SK-N-SH treated with all-trans-retinoic acid at 6 μM for 48 hours (cell line): ENCODE measurements at regions not wholly inside any gene's neighbourhood (a gene's known extent, or its start where the extent isn't known, plus 50 kb on each side); places are given as distances from the start of the nearest gene placed in this dataset.

Experiments
- ATAC-seq: fragments of 200-7000 bp; cut with Tn5 transposase; 3 replicates; pipeline ENCODE4 v1.9.1; 2020; ENCODE audit warnings: mild to moderate bottlenecking, moderate library complexity
- ARNTL ChIP-seq: fragments of 450-650 bp; formaldehyde crosslinking; IDR thresholded peaks from 2 replicates; pipeline ENCODE4 v1.5.0; 2020; ENCODE audit warnings: low read depth, mild to moderate bottlenecking, moderate library complexity, borderline replicate concordance
- BACH2 ChIP-seq: fragments of 250-450 bp; sonication (Bioruptor Pico); IDR thresholded peaks from 2 replicates; pipeline ENCODE4 v1.9.0; 2021; ENCODE audit warnings: mild to moderate bottlenecking, borderline replicate concordance
- CREB5 ChIP-seq: fragments of 250-450 bp; sonication (Bioruptor Pico); IDR thresholded peaks from 2 replicates; pipeline ENCODE4 v1.5.1; 2020; ENCODE audit warnings: low read depth, mild to moderate bottlenecking, moderate library complexity
- CSDC2 ChIP-seq: fragments of 250-450 bp; sonication (Bioruptor Pico); IDR thresholded peaks from 2 replicates; pipeline ENCODE4 v1.5.0; 2020; ENCODE audit warnings: mild to moderate bottlenecking, moderate library complexity
- ESRRG ChIP-seq: fragments of 250-450 bp; sonication (Bioruptor Pico); IDR thresholded peaks from 2 replicates; pipeline ENCODE4 v1.6.1; 2021; ENCODE audit warnings: mild to moderate bottlenecking
- GLIS3 ChIP-seq: fragments of 250-450 bp; sonication (Bioruptor Pico); IDR thresholded peaks from 2 replicates; pipeline ENCODE4 v1.5.0; 2020; ENCODE audit warnings: mild to moderate bottlenecking, moderate library complexity
- ISL1 ChIP-seq: fragments of 250-450 bp; sonication (Bioruptor Pico); IDR thresholded peaks from 2 replicates; pipeline ENCODE4 v2.1.2; 2022; ENCODE audit warnings: mild to moderate bottlenecking, moderate library complexity
- OSR1 ChIP-seq: fragments of 250-450 bp; sonication (Bioruptor Pico); IDR thresholded peaks from 2 replicates; pipeline ENCODE4 v1.8.0; 2022; ENCODE audit warnings: moderate library complexity, mild to moderate bottlenecking, inconsistent platforms
- POU6F1 ChIP-seq: fragments of 250-450 bp; sonication (Bioruptor Pico); IDR thresholded peaks from 2 replicates; pipeline ENCODE4 v1.8.0; 2021; ENCODE audit warnings: low read depth, mild to moderate bottlenecking, moderate library complexity, borderline replicate concordance
- PPARA ChIP-seq: fragments of 250-450 bp; sonication (Bioruptor Pico); IDR thresholded peaks from 2 replicates; pipeline ENCODE4 v1.5.0; 2020; ENCODE audit warnings: mild to moderate bottlenecking, borderline replicate concordance
- RARB ChIP-seq: fragments of 250-450 bp; sonication (Bioruptor Pico); IDR thresholded peaks from 2 replicates; pipeline ENCODE4 v1.8.0; 2021; ENCODE audit warnings: mild to moderate bottlenecking, moderate library complexity
- SNAI2 ChIP-seq: fragments of 250-450 bp; sonication (Bioruptor Pico); IDR thresholded peaks from 2 replicates; pipeline ENCODE4 v1.5.0; 2020; ENCODE audit warnings: mild to moderate bottlenecking, moderate library complexity
- TCF4 ChIP-seq: fragments of 250-450 bp; sonication (Bioruptor Pico); IDR thresholded peaks from 2 replicates; pipeline ENCODE4 v1.8.0; 2021; ENCODE audit warnings: mild to moderate bottlenecking, moderate library complexity, borderline replicate concordance
- TOX ChIP-seq: fragments of 250-450 bp; sonication (Bioruptor Pico); IDR thresholded peaks from 2 replicates; pipeline ENCODE4 v1.8.0; 2021; ENCODE audit warnings: mild to moderate bottlenecking, moderate library complexity, borderline replicate concordance
- ZC3H10 ChIP-seq: fragments of 250-450 bp; sonication (Bioruptor Pico); IDR thresholded peaks from 2 replicates; pipeline ENCODE4 v1.5.1; 2021; ENCODE audit warnings: mild to moderate bottlenecking, moderate library complexity
- ZFP3 ChIP-seq: fragments of 250-450 bp; sonication (Bioruptor Pico); IDR thresholded peaks from 2 replicates; pipeline ENCODE4 v1.5.0; 2020; ENCODE audit warnings: mild to moderate bottlenecking, moderate library complexity
- ZFP30 ChIP-seq: fragments of 450-650 bp; formaldehyde crosslinking; IDR thresholded peaks from 2 replicates; pipeline ENCODE4 v1.5.0; 2022; ENCODE audit warnings: mild to moderate bottlenecking, moderate library complexity
- ZNF565 ChIP-seq: fragments of 450-650 bp; formaldehyde crosslinking; conservative IDR thresholded peaks from 2 replicates; pipeline ENCODE4 v1.5.0; 2020; ENCODE audit warnings: low read depth, mild to moderate bottlenecking, moderate library complexity
- ZNF70 ChIP-seq: fragments of 450-650 bp; formaldehyde crosslinking; IDR thresholded peaks from 2 replicates; pipeline ENCODE4 v1.5.0; 2020; ENCODE audit warnings: mild to moderate bottlenecking, moderate library complexity
- ZNF8 ChIP-seq: fragments of 450-650 bp; formaldehyde crosslinking; IDR thresholded peaks from 2 replicates; pipeline ENCODE4 v1.5.0; 2020; ENCODE audit warnings: mild to moderate bottlenecking, moderate library complexity
- TF ChIP-seq, protein P1 (sequence below): fragments of 250-450 bp; sonication (Bioruptor Pico); IDR thresholded peaks from 2 replicates; pipeline ENCODE4 v1.5.1; 2021; ENCODE audit warnings: mild to moderate bottlenecking, moderate library complexity
- TF ChIP-seq, protein P2 (sequence below): fragments of 250-450 bp; sonication (Bioruptor Pico); IDR thresholded peaks from 2 replicates; pipeline ENCODE4 v1.5.0; 2020; ENCODE audit warnings: mild to moderate bottlenecking, moderate library complexity

DNA sequence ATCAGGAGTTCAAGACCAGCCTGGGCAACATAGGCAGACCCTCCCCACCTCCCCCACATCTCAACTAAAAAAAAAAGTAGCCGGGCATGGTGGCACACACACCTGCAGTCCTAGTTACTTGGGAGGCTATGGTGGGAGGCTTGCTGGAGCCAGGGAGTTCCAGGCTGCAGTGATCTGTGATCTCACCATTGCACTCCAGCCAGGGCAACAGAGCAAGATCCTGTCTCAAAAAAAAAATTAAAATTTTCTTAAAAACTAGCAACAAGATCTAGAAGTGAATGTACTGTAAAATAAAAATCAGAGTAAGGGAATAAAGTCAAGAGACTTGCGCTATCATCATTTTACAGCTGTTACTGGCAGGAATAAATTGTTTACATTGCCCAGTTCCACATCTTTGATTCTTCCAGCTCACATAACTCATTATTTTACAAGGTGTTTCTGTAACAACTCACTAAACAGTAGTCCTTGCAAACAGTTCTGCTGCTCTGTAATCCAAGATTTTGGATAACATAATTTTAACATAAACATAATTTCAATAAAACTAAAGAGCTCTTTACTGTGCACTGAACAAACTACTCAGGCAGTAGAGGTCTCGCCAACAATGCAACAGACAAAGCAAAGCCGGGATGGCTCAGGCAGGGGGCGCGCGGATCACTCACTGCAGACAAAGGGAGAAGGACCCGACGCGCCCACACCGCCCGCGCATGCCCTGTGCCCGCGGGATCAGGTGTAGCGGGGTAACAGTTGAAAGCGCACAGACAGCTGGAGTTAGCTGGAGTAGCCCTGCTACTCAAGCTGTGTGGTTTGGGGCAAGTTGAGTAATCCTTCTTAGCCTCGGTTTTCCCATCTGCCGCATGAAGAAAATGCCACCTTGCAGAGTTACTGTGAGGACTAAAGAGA, 73.3 kb upstream of the NFE2L3 start:
- peak; percentile 100 for ATAC-seq
- TF ChIP-seq GLIS3 (no peak), ARNTL (no peak), ZNF8 (CRISPR knock-in tag) (no peak), ZNF565 (CRISPR knock-in tag) (no peak), ZNF70 (CRISPR knock-in tag) (no peak), RARB (CRISPR knock-in tag) (no peak), SNAI2 (no peak)

DNA sequence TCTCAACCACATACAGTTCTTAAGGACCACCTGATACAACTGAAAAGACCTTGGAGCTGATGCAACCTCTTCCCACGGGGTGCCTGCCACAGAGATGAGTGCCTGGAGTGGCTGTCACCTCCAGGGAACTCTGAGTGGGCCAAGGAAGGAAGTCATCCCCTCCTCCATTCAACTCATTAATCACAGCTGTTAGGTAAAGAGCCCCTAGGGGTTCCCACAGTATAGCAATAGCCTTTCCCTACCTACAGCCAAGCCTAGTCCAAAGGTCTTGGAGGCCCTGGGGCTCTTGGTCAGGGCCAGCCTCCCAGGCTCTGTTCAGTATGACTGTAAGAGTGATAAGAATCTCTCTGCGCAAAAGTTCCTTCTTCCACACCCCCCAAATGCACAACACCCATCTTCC, 70.4 kb upstream of the NFE2L3 start:
- ATAC-seq = no peak
- TF ChIP-seq RARB (CRISPR knock-in tag) (no peak), PPARA (CRISPR knock-in tag) (no peak), CSDC2 (CRISPR knock-in tag) (no peak), TOX (CRISPR knock-in tag) (no peak), ZFP30 (CRISPR knock-in tag) (no peak), BACH2 (CRISPR knock-in tag) (no peak), ZFP3 (CRISPR knock-in tag) (no peak), ISL1 (CRISPR knock-in tag) (no peak)
- TF ChIP-seq, protein P1, sequence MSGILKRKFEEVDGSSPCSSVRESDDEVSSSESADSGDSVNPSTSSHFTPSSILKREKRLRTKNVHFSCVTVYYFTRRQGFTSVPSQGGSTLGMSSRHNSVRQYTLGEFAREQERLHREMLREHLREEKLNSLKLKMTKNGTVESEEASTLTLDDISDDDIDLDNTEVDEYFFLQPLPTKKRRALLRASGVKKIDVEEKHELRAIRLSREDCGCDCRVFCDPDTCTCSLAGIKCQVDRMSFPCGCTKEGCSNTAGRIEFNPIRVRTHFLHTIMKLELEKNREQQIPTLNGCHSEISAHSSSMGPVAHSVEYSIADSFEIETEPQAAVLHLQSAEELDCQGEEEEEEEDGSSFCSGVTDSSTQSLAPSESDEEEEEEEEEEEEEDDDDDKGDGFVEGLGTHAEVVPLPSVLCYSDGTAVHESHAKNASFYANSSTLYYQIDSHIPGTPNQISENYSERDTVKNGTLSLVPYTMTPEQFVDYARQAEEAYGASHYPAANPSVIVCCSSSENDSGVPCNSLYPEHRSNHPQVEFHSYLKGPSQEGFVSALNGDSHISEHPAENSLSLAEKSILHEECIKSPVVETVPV (CRISPR knock-in tag) = no peak
- TF ChIP-seq, protein P2, sequence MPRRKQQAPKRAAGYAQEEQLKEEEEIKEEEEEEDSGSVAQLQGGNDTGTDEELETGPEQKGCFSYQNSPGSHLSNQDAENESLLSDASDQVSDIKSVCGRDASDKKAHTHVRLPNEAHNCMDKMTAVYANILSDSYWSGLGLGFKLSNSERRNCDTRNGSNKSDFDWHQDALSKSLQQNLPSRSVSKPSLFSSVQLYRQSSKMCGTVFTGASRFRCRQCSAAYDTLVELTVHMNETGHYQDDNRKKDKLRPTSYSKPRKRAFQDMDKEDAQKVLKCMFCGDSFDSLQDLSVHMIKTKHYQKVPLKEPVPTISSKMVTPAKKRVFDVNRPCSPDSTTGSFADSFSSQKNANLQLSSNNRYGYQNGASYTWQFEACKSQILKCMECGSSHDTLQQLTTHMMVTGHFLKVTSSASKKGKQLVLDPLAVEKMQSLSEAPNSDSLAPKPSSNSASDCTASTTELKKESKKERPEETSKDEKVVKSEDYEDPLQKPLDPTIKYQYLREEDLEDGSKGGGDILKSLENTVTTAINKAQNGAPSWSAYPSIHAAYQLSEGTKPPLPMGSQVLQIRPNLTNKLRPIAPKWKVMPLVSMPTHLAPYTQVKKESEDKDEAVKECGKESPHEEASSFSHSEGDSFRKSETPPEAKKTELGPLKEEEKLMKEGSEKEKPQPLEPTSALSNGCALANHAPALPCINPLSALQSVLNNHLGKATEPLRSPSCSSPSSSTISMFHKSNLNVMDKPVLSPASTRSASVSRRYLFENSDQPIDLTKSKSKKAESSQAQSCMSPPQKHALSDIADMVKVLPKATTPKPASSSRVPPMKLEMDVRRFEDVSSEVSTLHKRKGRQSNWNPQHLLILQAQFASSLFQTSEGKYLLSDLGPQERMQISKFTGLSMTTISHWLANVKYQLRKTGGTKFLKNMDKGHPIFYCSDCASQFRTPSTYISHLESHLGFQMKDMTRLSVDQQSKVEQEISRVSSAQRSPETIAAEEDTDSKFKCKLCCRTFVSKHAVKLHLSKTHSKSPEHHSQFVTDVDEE = no peak

- ATAC-seq = no peak
- no peak for TF ChIP-seq POU6F1 (CRISPR knock-in tag)
- TF ChIP-seq ISL1 (CRISPR knock-in tag) = peak; percentile 75
Observed at GRCh38 chr7:26083113-26083512, 68.9 kb upstream of the NFE2L3 start.

DNA sequence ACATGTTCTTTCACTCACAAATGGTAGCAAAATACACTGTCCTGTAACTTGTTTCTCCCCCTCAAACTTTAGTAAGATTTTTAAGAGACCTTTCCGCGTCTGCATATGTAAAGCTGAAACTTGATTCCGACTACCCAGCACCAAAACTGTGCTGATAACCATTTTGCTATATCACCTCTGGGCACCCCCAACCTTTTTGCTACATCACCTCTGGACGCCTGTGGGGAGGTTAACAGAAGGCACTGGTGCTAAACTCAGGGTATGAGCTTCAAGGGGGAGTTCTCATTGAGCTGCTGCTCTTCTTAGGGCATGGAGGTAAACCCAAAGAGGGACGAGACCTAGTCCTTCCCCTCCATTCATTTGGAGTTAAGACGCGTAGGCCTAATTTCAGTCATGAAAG, 67.6 kb upstream of the NFE2L3 start:
- TF ChIP-seq TOX (CRISPR knock-in tag) (no peak), POU6F1 (CRISPR knock-in tag) (no peak), TCF4 (CRISPR knock-in tag) (no peak), GLIS3 (no peak), ZNF70 (CRISPR knock-in tag) (no peak), SNAI2 (no peak), PPARA (CRISPR knock-in tag) (no peak), RARB (CRISPR knock-in tag) (no peak), ZFP30 (CRISPR knock-in tag) (no peak), BACH2 (CRISPR knock-in tag) (no peak), ESRRG (CRISPR knock-in tag) (no peak), CSDC2 (CRISPR knock-in tag) (no peak), ISL1 (CRISPR knock-in tag) (no peak), ZC3H10 (CRISPR knock-in tag) (no peak), CREB5 (CRISPR knock-in tag) (no peak), ZNF8 (CRISPR knock-in tag) (no peak), ZFP3 (CRISPR knock-in tag) (no peak), ZNF565 (CRISPR knock-in tag) (no peak), OSR1 (CRISPR knock-in tag) (no peak)
- TF ChIP-seq, protein P2 = no peak
- ATAC-seq = no peak
